ENCODE measurements at regions not wholly inside any gene's neighbourhood (a gene's known extent, or its start where the extent isn't known, plus 50 kb on each side); places are given as distances from the start of the nearest gene placed in this dataset.

GRCh38 chr16:9271841-9272240 is 180.4 kb downstream of the HAPSTR1 start:
- Histone ChIP-seq H2BK120ac (ENCODE audit: low read depth, low read length) (no peak overlapping the region), H4K8ac (ENCODE audit: low read depth, low read length) (no peak overlapping the region), H3K18ac (ENCODE audit: low read length) (no peak overlapping the region), H3K4me1 (ENCODE audit: control insufficient read depth in 2 of 2, insufficient read depth in 1 of 2, low read depth in 1 of 2, low read length in 2 of 2) (no peaks in the 10 kb centered on the region), H3K9me3 (replicated peaks in 1 of 2; ENCODE audit: control insufficient read depth in 2 of 2, insufficient read depth in 1 of 2, low read depth in 1 of 2, low read length in 2 of 2) (no peaks in the 10 kb centered on the region), H3K4ac (ENCODE audit: low read length) (no peak overlapping the region), H2BK15ac (ENCODE audit: low read length) (no peak overlapping the region), H3K23ac (ENCODE audit: low read depth, low read length, poor library complexity) (no peak overlapping the region), H3K79me1 (ENCODE audit: low read depth, low read length) (no peaks in the 10 kb centered on the region), H3K36me3 (replicated peaks in 1 of 2; ENCODE audit: control insufficient read depth in 2 of 2, insufficient read depth in 2 of 2, low read length in 2 of 2) (no peaks in the 10 kb centered on the region), H2AK5ac (ENCODE audit: low read depth, low read length) (no peak overlapping the region), H3K27ac (replicated peaks; ENCODE audit: low read length) (no peak overlapping the region), H2BK12ac (ENCODE audit: low read length) (no peak overlapping the region), H3K4me2 (ENCODE audit: insufficient read depth, low read length, poor library complexity, severe bottlenecking) (no peak overlapping the region), H2BK5ac (ENCODE audit: low read length) (no peak overlapping the region), H3K14ac (ENCODE audit: low read length) (no peak overlapping the region), H3K27me3 (ENCODE audit: control insufficient read depth in 3 of 3, insufficient read depth in 3 of 3, low read depth in 1 of 3, low read length in 3 of 3) (no peaks in the 10 kb centered on the region), H4K91ac (ENCODE audit: low read depth, low read length, poor library complexity) (no peak overlapping the region), H3K4me3 (ENCODE audit: low read length in 2 of 2) (no peak overlapping the region), H2AFZ (ENCODE audit: low read length) (no peak overlapping the region), H3K9ac (ENCODE audit: low read depth, low read length, poor library complexity) (no peak overlapping the region)
- no CpG with 5 or more reads among the region's 3 CpGs for WGBS, 2 donors (ENCODE audit: extremely low coverage in 2 of 2, insufficient read length in 2 of 2, insufficient replicate concordance in 1 of 2)
- no peak for DNase-seq (ENCODE audit: low spot score)

GRCh38 chr16:9275377-9275776 is 183.9 kb downstream of the HAPSTR1 start:
- Histone ChIP-seq H4K8ac (ENCODE audit: low read depth, low read length) (no peak overlapping the region), H3K27ac (replicated peaks; ENCODE audit: low read length) (no peak overlapping the region), H3K4me1 (ENCODE audit: control insufficient read depth in 2 of 2, insufficient read depth in 1 of 2, low read depth in 1 of 2, low read length in 2 of 2) (no peaks in the 10 kb centered on the region), H2BK5ac (ENCODE audit: low read length) (no peak overlapping the region), H3K4ac (ENCODE audit: low read length) (no peak overlapping the region), H3K9me3 (replicated peaks in 1 of 2; ENCODE audit: control insufficient read depth in 2 of 2, insufficient read depth in 1 of 2, low read depth in 1 of 2, low read length in 2 of 2) (no peaks in the 10 kb centered on the region), H3K27me3 (ENCODE audit: control insufficient read depth in 3 of 3, insufficient read depth in 3 of 3, low read depth in 1 of 3, low read length in 3 of 3) (peaks cover 0 to 2% (median 0%) of the 10 kb centered on the region in 3 experiments), H3K4me2 (ENCODE audit: insufficient read depth, low read length, poor library complexity, severe bottlenecking) (no peak overlapping the region), H2BK12ac (ENCODE audit: low read length) (no peak overlapping the region), H2BK15ac (ENCODE audit: low read length) (no peak overlapping the region), H3K18ac (ENCODE audit: low read length) (no peak overlapping the region), H3K36me3 (replicated peaks in 1 of 2; ENCODE audit: control insufficient read depth in 2 of 2, insufficient read depth in 2 of 2, low read length in 2 of 2) (no peaks in the 10 kb centered on the region), H3K4me3 (ENCODE audit: low read length in 2 of 2) (no peak overlapping the region), H2BK120ac (ENCODE audit: low read depth, low read length) (no peak overlapping the region), H3K9ac (ENCODE audit: low read depth, low read length, poor library complexity) (no peak overlapping the region), H4K91ac (ENCODE audit: low read depth, low read length, poor library complexity) (no peak overlapping the region), H3K23ac (ENCODE audit: low read depth, low read length, poor library complexity) (no peak overlapping the region), H3K79me1 (ENCODE audit: low read depth, low read length) (no peaks in the 10 kb centered on the region), H2AFZ (ENCODE audit: low read length) (no peak overlapping the region), H2AK5ac (ENCODE audit: low read depth, low read length) (no peak overlapping the region), H3K14ac (ENCODE audit: low read length) (no peak overlapping the region)
- no CpG with 5 or more reads among the region's 7 CpGs for WGBS, 2 donors (ENCODE audit: extremely low coverage in 2 of 2, insufficient read length in 2 of 2, insufficient replicate concordance in 1 of 2)
- no peak for DNase-seq (ENCODE audit: low spot score)

- Histone ChIP-seq H2BK120ac (ENCODE audit: low read depth, low read length) (no peak overlapping the region), H3K27ac (replicated peaks; ENCODE audit: low read length) (no peak overlapping the region), H3K79me1 (ENCODE audit: low read depth, low read length) (no peaks in the 10 kb centered on the region), H2BK15ac (ENCODE audit: low read length) (no peak overlapping the region), H3K4me2 (ENCODE audit: insufficient read depth, low read length, poor library complexity, severe bottlenecking) (no peak overlapping the region), H2BK12ac (ENCODE audit: low read length) (no peak overlapping the region), H4K91ac (ENCODE audit: low read depth, low read length, poor library complexity) (no peak overlapping the region), H3K9me3 (replicated peaks in 1 of 2; ENCODE audit: control insufficient read depth in 2 of 2, insufficient read depth in 1 of 2, low read depth in 1 of 2, low read length in 2 of 2) (no peaks in the 10 kb centered on the region), H3K4me1 (ENCODE audit: control insufficient read depth in 2 of 2, insufficient read depth in 1 of 2, low read depth in 1 of 2, low read length in 2 of 2) (no peaks in the 10 kb centered on the region), H3K14ac (ENCODE audit: low read length) (no peak overlapping the region), H3K4me3 (ENCODE audit: low read length in 2 of 2) (no peak overlapping the region), H3K27me3 (ENCODE audit: control insufficient read depth in 3 of 3, insufficient read depth in 3 of 3, low read depth in 1 of 3, low read length in 3 of 3) (peaks cover 0 to 2% (median 0%) of the 10 kb centered on the region in 3 experiments), H2BK5ac (ENCODE audit: low read length) (no peak overlapping the region), H3K4ac (ENCODE audit: low read length) (no peak overlapping the region), H3K9ac (ENCODE audit: low read depth, low read length, poor library complexity) (no peak overlapping the region), H3K36me3 (replicated peaks in 1 of 2; ENCODE audit: control insufficient read depth in 2 of 2, insufficient read depth in 2 of 2, low read length in 2 of 2) (no peaks in the 10 kb centered on the region), H2AK5ac (ENCODE audit: low read depth, low read length) (no peak overlapping the region), H4K8ac (ENCODE audit: low read depth, low read length) (no peak overlapping the region), H3K18ac (ENCODE audit: low read length) (no peak overlapping the region), H2AFZ (ENCODE audit: low read length) (no peak overlapping the region), H3K23ac (ENCODE audit: low read depth, low read length, poor library complexity) (no peak overlapping the region)
- no CpG with 5 or more reads among the region's 4 CpGs for WGBS, 2 donors (ENCODE audit: extremely low coverage in 2 of 2, insufficient read length in 2 of 2, insufficient replicate concordance in 1 of 2)
- DNase-seq (ENCODE audit: low spot score): no peak
Measured at GRCh38 chr16:9275816-9276354, 184.4 kb downstream of the HAPSTR1 start.

GRCh38 chr16:9279291-9280068 is 188.0 kb downstream of the HAPSTR1 start:
- Histone ChIP-seq H3K27me3 (ENCODE audit: control insufficient read depth in 3 of 3, insufficient read depth in 3 of 3, low read depth in 1 of 3, low read length in 3 of 3) (peaks cover 0 to 2% (median 0%) of the 10 kb centered on the region in 3 experiments), H2AK5ac (ENCODE audit: low read depth, low read length) (no peak overlapping the region), H3K4ac (ENCODE audit: low read length) (no peak overlapping the region), H2BK15ac (ENCODE audit: low read length) (no peak overlapping the region), H3K18ac (ENCODE audit: low read length) (no peak overlapping the region), H3K23ac (ENCODE audit: low read depth, low read length, poor library complexity) (no peak overlapping the region), H3K27ac (replicated peaks; ENCODE audit: low read length) (no peak overlapping the region), H2AFZ (ENCODE audit: low read length) (no peak overlapping the region), H3K36me3 (replicated peaks in 1 of 2; ENCODE audit: control insufficient read depth in 2 of 2, insufficient read depth in 2 of 2, low read length in 2 of 2) (no peaks in the 10 kb centered on the region), H3K14ac (ENCODE audit: low read length) (no peak overlapping the region), H3K79me1 (ENCODE audit: low read depth, low read length) (no peaks in the 10 kb centered on the region), H2BK120ac (ENCODE audit: low read depth, low read length) (no peak overlapping the region), H3K4me3 (ENCODE audit: low read length in 2 of 2) (no peak overlapping the region), H2BK12ac (ENCODE audit: low read length) (no peak overlapping the region), H4K91ac (ENCODE audit: low read depth, low read length, poor library complexity) (no peak overlapping the region), H3K4me2 (ENCODE audit: insufficient read depth, low read length, poor library complexity, severe bottlenecking) (no peak overlapping the region), H4K8ac (ENCODE audit: low read depth, low read length) (no peak overlapping the region), H3K4me1 (ENCODE audit: control insufficient read depth in 2 of 2, insufficient read depth in 1 of 2, low read depth in 1 of 2, low read length in 2 of 2) (no peaks in the 10 kb centered on the region), H3K9me3 (replicated peaks in 1 of 2; ENCODE audit: control insufficient read depth in 2 of 2, insufficient read depth in 1 of 2, low read depth in 1 of 2, low read length in 2 of 2) (no peaks in the 10 kb centered on the region), H3K9ac (ENCODE audit: low read depth, low read length, poor library complexity) (no peak overlapping the region), H2BK5ac (ENCODE audit: low read length) (no peak overlapping the region)
- no peak for DNase-seq (ENCODE audit: low spot score)
- WGBS, 2 donors (ENCODE audit: extremely low coverage in 2 of 2, insufficient read length in 2 of 2, insufficient replicate concordance in 1 of 2): no CpG with 5 or more reads among the region's 5 CpGs

Measured in neuronal stem cell (in vitro differentiated cells).